ENCODE measurements at regions not wholly inside any gene's neighbourhood (a gene's known extent, or its start where the extent isn't known, plus 50 kb on each side); places are given as distances from the start of the nearest gene placed in this dataset.

DNA sequence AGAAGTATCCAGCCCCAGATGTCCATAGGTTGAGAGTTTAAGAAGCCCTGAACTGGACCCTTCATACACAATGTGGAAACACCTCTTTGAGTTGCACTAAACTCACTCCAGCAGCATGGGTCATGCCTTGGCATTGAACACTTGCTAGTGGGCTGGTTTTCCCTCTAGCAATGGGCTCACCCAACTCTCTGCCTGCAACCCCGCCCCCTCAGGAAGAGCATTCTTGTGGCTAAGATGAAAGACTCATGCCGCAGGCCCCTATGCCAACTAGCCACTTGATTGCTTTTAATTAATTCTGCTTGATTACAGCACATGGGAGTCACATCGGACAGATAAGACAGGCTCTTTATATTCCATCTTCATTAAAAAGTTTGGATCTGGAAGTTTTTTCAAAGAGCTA, 136.5 kb upstream of the GJB5 start:
- no peak for DNase-seq

DNA sequence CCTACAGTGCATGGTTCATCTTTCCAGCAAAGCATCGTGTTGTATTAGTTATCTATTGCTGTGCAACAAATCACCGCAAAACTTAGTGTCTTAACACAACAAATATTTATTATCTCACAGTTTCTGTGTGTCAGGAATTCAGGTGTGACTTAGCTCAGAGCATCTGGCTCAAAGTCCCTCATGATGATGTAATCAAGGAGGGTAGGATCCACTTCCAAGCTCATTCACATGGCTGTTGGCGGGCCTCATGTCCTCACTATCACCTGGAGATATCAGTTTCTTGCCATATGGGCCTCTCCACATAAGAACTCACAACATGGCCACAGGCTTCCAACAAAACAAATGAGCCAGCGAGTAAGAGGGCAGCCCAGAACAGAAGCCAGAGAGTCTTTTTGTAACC, 135.6 kb upstream of the GJB5 start:
- DNase-seq: no peak

DNA sequence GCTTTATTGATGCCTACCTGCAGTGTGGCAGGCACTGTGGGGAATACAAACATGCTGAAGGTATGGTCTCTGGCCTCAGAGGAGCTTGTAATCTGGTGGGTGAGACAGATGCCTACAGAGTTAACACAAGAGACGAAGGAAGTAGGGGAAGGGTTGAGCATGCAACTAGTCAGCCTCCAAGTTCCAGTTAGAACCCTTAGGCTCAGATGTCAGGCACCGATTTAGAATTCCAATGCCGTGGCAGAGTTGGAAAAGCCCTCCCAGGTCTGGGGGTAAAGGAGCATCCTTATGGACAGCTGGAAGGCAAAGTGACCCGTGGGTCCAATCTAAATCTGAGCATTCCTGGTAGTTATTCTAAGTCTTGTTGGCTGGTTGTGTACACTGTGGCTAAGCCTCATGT, 132.9 kb upstream of the GJB5 start:
- DNase-seq: no peak

DNA sequence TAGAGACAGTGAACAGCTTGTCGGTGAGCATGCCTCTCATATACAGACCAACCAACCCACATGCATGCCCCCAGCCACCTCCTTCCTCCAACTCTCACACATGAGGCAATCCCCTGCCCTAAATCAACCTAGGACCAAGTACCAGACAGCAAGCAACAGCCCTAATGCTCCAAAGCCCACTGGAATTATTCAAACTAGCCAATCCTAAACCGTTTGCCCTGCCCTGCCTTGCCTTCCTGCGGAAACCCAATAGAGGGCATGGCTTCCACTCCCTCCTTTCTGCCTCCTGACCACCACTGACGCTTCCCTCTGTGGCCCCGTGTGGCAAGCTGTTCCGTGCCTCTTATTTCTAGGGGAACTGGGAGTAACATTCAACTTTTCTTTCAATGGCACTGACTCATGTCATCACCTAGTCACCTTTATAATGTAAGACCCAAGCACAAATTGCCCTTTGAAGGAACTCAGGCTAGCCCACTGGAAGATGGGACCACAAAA, 129.3 kb upstream of the GJB5 start:
- no peak for DNase-seq

DNA sequence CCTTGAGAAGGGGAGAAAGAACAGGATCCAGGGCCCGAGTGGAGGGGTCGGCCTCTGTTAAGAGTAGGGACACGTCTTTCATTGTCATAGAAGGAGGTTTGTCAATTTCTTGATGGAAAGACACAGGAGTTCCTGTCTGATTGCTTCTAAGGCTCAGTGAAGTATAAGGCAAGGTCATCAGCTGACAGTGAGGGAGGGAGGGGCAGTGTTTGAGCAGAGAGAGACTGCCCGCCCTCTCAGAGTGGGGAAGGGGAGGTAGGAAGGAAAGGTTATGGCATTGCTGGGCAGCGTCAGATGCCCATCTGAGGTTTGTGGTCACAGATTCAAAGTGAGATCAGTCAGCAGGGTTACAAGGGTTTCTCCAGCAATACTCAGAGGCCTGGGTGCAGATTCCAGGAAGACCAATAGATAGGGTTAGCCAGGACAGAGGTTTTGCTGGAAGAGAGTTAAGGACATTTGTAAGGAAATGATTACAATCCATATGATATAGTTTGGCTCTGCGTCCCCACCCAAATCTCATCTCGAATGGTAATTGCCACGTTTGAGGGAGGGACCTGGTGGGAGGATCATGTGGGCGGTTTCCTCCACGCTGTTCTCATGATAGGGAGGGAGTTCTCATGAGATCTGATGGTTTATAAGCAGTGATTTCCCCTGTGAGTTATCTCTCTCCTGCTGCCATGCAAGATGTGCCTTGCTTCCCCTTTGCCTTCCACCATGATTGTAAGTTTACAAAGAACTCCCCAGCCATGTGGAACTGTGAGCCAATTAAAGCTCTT, 127.2 kb upstream of the GJB5 start:
- no peak for DNase-seq

DNA sequence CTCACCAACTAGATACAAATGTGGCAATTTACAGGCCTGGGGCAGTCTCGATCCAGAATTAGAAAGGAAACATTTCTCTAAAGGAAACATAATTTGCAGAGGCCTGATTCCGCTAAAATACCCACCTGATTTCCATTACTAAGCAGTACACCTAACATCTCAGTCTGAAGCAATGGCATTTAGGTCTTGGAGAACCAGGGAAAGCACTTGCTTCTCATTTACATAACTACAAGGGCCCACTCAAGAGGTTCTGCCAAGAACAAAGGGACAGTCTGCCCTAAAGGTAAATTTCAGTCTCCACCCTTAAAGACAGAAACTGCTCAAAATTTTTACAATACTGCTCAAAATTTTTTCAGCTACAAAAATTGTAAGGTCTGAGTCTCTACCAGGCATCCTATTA, 123.7 kb upstream of the GJB5 start:
- no peak for DNase-seq

DNA sequence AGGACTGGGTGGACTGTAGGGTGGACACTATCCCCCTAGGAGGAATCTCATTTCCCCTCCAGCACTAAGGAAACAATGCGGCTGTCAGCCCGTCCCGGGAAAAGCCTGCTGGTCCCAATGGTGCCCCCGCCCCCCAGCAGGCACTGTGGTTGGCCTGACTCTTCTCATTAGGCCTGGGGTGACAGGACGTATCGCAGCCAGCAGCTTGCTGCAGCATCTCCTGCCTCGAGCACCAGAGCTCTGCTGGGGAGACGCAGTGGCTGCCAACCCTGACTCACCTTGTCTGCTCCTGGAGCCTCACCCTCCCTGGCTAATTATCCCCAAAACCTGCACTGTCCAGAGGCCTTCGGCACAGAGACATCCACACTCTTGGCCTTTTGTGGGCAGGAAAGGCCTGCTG, 115.1 kb upstream of the GJB5 start:
- no peak for DNase-seq

DNA sequence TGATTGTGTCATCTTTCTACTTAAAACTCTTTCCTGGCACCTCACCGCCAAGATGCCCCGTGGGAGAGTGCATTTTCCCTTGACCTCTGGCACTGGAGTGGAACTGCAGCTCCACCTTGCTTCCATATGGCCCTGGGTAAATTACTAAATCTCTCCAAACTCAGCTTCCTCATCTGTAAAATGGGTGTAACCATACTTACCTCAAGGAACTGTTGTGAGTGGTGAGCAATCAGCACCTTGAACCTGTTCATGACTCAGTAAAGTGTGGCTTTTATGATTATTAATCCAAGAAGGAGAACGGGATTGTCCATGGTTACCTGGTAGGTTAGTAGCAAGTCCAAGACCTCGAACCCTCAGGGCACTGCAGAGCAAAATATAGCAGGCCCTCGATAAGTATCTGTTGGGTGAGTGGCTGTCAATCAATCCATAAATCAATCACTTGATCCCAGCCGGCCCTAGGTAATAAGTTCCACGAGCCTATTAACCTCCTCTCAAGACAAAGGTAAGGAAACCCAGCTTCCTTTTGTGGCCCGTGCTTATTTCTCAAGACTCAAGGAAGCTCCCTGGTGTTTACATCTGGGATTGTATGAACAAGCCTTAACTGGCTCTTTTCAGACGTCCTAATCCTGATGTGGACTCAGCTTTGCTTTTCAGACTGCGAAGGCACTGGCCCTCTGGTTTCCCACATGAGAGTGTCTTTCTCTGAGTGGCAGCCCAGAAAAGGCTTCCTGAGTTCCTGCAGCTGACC, 114.0 kb upstream of the GJB5 start:
- no peak for DNase-seq

DNA sequence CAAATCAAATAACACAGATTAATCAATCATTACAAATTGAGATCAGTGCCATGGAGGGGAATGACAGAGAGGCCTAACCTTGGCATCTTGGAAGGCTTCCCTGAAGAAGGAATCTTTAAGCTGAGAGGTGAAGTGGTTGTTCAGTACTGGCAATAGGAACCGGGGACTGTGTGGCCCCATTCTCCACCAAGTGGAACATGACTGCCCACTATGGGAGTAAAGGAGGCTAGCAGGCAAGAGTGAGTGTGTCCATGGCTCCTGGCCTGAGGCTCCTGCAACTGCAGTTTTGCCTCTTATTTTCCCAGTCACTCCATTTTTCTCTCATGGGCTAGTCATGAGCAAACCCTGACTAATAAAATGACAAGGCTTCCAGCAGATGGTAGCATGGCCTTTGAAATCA, 112.2 kb upstream of the GJB5 start:
- DNase-seq: no peak

DNA sequence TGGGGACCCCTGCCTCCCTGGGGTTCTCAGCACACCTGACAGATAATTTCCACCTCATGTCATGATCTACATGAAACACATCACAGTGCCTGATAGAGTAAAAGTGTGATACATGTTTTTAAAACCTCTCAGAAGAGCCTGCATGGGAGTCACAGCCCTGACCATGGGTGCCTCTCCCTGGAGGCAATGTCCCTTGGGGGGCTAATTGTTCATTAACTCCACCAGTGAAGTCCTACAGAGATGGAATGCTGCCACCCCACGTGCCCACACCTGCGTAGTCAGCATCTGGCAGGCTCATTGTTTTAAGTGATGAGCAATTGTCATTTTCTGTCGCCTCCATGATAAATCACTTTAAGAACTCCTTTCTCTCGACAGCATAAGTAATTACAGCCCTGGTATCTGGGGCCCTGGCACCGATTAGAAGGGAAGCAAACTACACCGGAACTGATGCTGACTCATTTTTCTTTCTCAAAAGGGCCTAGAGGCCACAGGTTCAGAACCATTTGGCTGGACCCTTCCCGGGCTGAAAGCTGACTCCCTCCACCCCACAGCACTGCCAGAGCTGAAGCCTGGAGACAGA, 109.6 kb upstream of the GJB5 start:
- DNase-seq: no peak

DNA sequence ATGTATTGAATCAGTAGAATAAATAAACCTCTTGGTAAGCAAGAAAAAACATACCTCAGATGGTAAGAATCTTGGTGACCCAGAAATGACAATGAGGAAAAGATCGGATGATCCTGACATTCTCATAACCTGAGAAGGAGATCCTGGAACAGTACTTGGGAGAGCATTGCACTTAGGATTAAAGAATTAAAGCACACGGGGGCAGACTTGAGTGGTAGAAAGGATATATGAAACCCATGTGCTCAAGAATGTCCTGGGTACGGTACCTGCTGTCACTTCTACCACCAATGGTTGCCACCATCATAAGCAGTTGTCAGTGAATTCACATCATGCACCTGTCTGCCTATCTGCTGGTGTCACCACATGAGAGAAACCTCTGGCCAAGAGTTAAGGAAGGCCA, 108.9 kb upstream of the GJB5 start:
- no peak for DNase-seq

DNA sequence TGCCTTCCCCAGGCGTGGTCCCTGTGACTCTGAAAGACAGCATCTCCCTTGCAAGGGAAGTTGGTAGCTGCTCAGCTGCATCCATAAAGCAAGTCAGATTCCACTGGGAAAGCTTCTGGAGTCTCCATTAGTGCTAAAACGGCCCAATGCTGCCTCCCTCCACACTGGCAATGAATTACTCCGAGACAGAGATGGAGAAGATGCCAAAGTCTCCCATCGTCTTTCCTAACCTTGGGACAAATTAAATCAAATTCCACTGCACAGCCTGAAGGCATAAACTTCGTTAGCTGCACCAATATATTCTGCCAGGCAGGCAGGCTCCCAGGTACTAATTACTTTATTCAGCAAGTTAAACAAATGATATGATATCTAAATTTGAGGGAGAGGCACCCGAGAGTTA, 106.3 kb upstream of the GJB5 start:
- no peak for DNase-seq

DNA sequence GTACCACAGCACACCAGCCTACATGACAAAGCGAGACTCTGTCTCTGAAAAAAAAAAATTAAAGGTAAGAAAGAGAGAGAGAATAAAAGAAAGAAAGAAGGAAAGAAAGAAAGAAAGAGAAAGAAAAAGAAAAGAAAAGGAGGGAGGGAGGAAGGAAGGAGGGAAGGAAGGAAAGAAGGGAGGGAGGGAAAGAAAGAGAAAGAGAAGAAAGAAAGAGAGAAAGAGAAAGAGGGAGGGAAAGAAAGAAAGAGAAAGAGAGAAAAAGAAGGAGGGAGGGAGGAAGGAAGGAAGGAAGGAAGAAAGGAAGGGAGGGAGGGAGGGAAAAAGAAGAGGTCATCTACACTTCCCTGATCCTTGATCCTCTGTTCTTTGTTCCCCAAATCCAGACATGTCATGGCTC, 104.8 kb upstream of the GJB5 start:
- no peak for DNase-seq

DNA sequence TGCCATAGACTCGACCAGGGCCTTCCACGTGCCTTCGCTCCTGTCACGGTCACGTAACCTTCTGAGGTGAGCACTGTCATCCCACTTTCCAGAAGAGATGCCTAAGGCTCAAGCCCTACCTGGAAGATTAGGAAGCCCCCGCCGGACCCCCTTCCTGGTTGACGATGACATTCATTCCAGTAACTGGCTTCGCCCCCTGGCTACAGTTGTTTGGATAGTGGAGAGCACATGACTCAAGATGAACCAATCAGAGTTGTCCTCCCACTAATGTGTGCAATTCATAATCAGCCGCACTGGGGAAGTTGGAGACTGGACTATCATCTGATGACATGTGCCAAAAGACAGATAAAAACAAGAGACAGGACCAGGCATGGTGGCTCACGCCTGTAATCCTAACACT, 104.0 kb upstream of the GJB5 start:
- no peak for DNase-seq

DNA sequence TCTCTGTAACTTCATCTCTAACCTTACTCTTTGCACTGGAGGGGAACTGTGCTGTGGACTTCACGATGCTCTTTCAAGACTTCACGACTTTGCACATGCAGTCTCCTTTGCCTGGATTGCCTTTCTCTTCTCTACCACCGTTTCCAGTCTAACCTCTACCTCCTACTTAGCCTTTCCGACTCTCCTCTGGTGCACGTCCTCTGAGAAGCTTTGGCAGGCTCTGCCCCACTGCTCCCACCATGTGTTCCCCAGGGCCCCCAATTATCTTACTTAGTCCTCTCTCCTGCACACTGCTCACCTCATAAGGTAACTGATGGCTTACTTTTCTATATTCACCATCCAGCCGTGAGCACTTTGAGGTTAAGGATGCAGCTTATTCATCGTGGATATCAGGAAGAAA, 101.7 kb upstream of the GJB5 start:
- no peak for DNase-seq

DNA sequence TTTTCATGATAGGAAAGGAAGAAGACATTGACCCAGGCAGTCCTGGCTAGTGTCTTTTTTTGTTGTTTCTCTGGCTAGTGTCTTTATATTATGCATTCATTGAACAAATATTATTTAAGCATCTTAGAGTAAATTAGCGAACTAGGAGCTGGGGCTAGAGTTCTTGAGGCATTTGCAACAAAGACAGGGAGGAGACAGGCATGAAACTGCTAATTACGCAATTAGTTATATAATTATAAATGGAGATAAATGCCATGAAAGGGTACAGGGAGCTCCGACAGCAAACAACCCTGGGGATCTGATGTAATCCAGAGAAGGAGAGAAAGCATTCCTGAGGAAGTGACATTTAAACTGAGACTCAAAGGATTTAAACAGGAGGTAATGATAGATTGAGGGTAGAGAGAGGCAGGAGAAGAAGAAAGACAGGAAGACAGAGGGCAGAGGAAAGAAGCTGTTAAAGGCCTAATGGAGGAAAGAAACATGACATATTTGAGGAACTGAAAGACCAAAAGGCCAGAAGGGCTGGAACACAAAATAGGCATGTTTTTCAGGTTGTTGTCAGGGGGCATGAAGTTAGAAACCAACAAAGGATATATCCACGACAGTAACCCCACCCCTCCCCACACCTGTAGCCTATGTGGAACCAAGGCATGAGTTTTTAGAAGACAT, 99.5 kb upstream of the GJB5 start:
- DNase-seq: no peak

DNA sequence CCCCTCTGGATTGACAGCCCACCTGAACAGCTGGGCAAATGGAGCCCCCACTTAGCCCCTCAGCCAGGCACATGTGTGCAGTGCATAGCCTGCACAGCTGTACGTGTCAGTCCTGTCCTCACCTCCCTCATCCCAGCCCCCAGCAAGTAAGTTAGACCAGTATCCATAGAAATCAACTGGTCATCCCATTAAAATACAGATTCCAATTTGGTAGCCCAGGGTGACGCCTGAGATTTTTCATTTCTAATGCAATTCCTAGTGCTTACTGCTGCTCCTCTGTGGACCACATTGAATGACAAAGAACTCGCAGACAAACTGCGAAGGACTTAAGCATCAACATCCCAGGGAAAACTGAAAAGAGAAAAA, 99.0 kb upstream of the GJB5 start:
- DNase-seq: no peak

DNA sequence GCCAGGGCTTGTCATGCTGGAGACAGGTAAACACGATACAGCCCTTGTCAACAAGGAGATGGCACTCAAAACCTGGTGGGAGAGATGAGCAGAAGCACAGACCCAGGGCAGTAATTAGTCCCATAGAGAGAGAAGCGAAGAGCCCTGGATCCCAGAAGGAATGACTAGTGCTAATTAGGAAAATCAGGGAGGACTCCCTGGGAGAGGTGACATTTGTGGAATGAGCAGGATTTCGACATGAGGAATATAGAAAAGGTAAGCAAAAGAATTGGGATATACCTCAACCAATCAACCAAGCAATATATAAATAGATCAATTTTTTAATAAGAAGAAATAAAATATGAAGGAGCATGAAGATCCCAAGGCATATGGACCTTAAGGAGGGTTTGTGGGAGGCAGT, 98.5 kb upstream of the GJB5 start:
- DNase-seq: no peak

DNA sequence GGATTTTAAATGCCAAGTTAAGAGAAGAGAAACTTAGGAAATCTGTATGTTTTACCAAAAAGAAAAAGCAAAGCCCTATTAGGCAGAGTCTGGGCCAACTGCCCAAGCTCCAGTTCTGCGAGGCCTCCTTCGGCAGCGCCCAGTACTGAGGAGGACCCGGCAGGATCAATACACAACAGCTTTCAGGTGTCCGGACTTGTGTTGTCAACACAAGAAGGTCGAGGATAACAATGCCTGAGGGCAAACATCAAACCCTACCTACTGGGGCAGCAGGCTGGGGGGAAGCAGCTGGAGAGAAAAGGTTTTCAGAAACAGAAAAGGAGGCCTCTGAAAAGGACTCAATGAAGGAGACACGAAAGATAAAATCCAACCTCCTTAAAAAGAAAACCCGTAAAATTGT, 98.1 kb upstream of the GJB5 start:
- no peak for DNase-seq

DNA sequence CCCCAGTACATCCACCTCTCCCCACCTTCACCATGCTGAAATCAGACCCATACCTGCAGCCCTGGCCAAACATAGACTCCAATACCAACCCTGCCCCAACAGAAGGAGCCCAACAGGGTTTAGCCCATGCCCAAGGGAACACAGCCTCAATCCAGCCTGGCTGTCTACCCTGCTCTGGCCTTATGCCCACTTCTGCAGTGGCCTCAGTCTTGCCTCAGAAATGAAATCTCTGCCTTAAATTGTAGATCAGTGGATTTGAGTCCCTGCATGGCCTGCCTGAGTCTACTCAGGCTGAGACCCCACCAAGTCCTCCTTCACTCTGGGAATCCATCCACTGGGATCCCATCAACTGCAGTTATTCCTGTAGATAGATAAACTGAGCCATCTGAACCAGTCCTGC, 97.6 kb upstream of the GJB5 start:
- DNase-seq: no peak

DNA sequence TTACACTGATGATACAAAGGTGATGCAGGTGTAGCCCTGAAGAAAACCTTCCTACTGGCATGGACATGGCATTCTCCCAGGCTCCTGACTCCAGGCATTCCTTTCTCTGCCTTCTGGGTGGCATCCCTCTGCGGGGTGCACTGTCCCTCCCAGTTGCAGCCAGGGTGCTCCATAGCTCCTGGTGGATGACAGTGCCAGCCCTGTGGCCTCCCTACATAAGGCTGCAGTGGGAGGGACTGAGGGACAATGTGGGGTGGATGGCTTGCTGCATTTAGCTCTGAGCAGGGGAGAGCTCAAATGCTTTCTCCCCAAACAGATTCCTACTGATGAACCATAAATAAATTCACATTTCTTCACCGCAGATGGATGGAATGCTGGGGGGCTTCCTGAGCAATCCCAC, 97.0 kb upstream of the GJB5 start:
- no peak for DNase-seq

DNA sequence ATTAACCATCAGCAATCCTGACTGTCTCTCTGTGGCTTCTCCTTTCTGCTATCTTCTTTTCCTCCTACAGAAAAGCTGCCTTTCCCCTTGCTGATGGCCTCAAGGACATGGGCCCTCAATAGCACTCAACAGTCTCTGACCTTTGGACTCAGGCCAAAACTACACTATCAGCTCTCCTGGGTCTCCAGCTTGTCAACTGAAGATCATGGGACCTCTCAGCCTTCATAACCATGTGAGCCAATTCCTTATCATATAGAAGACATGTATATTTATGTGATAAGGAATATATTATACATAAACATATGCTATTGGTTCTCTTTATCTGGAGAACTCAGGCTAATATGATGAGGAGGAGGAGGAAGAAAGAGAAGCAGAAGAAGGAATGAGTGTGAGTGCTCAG, 91.8 kb upstream of the GJB5 start:
- DNase-seq: no peak

DNA sequence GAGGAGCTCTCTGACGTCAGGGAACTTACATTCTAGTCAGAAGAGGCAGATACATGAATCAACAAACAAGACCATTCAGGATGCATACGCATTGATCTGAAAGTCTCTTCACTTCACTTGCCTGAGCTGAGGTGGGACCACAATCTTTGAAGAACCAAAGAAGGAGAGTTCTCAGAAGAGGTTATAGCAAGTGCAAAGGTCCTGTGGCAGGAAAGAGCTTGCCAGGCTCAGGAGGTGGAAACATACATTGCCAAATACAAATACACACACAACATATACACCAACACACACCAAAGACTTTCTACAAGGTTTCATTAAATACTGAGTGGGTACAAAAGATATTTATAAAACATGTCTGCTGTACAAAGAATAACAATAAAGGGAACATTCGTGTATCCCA, 86.8 kb upstream of the GJB5 start:
- no peak for DNase-seq

DNA sequence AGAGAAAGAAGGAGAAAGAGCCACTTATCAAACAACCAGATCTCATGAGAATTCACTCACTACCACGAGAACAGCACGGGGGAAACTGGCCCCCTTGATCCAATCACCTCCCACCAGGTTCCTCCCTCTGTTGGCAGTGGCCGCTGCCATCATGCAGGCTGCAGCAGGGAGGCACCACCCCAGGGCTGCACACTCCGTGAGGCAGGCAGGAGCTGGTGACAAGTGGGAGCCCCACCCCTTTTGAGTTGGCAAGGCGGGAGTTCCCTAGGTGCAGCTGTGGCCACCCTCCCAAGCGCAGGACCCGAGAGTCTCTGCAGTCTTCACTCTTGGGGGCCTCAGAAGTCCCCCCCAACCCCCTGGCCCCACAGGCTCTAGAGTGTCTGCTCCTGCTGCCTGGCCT, 83.9 kb upstream of the GJB5 start:
- no peak for DNase-seq
